ENCODE measurements at regions not wholly inside any gene's neighbourhood (a gene's known extent, or its start where the extent isn't known, plus 50 kb on each side); places are given as distances from the start of the nearest gene placed in this dataset.

GRCh38 chr15:69783211-69783610 lies 314.5 kb downstream of the TLE3 start:
- H3K9me2 ChIP-seq (replicated peaks; ENCODE audit: low read depth, low read length) = no peaks in the 10 kb centered on the region
- no peaks in the 10 kb centered on the region for H3K79me2 ChIP-seq (ENCODE audit: insufficient read depth, low read length)
- H3K9me3 ChIP-seq (ENCODE audit: insufficient read depth, low read depth, low read length) = no peaks in the 10 kb centered on the region
- no peaks in the 10 kb centered on the region for H3K36me3 ChIP-seq (ENCODE audit: insufficient read depth, low read length)
- no peak overlapping the region for H3K9ac ChIP-seq (ENCODE audit: low read depth, low read length, poor library complexity, severe bottlenecking)
- peaks cover 5% of the 10 kb centered on the region for H3K4me1 ChIP-seq (ENCODE audit: insufficient read depth, low read length, poor library complexity, severe bottlenecking)
- H3K4me2 ChIP-seq (ENCODE audit: low read depth, low read length, poor library complexity, severe bottlenecking) = no peak overlapping the region
- H3F3A ChIP-seq (ENCODE audit: low read depth) = no peaks in the 10 kb centered on the region
- H2AFZ ChIP-seq (ENCODE audit: low read length) = no peak overlapping the region
- no peak overlapping the region for H3K4me3 ChIP-seq (ENCODE audit: low read length, poor library complexity, severe bottlenecking)
- TF ChIP-seq EZH2phosphoT487 (IDR thresholded peaks at IDR 0.05; ENCODE audit: borderline replicate concordance) = no peak
- TF ChIP-seq, protein P1, sequence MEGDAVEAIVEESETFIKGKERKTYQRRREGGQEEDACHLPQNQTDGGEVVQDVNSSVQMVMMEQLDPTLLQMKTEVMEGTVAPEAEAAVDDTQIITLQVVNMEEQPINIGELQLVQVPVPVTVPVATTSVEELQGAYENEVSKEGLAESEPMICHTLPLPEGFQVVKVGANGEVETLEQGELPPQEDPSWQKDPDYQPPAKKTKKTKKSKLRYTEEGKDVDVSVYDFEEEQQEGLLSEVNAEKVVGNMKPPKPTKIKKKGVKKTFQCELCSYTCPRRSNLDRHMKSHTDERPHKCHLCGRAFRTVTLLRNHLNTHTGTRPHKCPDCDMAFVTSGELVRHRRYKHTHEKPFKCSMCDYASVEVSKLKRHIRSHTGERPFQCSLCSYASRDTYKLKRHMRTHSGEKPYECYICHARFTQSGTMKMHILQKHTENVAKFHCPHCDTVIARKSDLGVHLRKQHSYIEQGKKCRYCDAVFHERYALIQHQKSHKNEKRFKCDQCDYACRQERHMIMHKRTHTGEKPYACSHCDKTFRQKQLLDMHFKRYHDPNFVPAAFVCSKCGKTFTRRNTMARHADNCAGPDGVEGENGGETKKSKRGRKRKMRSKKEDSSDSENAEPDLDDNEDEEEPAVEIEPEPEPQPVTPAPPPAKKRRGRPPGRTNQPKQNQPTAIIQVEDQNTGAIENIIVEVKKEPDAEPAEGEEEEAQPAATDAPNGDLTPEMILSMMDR (conservative IDR thresholded peaks at IDR 0.05; ENCODE audit: low read length) = no peak
- H4K20me1 ChIP-seq (ENCODE audit: insufficient read depth, low read length, poor library complexity, severe bottlenecking) = no peaks in the 10 kb centered on the region
- no peaks in the 10 kb centered on the region for H3K27me3 ChIP-seq (ENCODE audit: insufficient read depth, low read length, poor library complexity, severe bottlenecking)

DNA sequence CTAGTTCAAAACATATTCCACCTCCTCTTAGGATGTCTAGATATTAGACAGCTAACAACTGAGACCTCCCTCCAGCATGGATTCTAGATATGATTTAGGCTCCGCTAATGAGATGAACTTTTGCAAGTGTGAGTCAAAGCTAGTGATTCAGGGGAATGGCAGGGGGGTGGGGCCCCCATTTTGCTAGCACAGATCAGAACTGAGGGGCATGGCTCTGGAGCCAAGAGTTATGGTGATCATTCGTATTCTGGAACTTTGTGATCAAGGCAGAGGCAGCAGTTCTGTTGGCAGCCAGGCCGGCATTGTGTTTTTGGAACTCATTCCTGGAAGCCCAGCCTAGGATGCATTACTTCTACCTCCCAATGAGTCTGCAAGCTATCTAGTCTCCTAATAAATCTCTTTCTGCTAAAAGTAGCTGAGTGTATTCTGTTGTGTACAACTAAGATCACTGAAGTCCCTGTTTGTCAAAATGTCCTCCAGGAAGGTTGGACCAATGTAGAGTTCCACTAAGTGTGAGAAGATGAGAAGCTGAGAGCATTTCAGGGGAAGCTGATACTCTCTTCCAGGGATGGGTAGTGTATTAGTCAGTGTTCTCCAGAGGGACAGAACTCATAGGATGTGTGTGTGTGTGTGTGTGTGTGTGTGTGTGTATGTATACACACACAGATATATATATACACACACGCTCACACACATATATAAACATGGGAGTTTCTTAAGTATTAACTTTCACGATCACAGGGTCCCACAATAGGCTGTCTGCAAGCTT lies 312.7 kb downstream of the TLE3 start:
- TF ChIP-seq EZH2phosphoT487 (IDR thresholded peaks at IDR 0.05; ENCODE audit: borderline replicate concordance) = no peak
- TF ChIP-seq, protein P1 (conservative IDR thresholded peaks at IDR 0.05; ENCODE audit: low read length) = no peak
- Histone ChIP-seq H3K9me3 (ENCODE audit: insufficient read depth, low read depth, low read length) (no peaks in the 10 kb centered on the region), H3K9me2 (replicated peaks; ENCODE audit: low read depth, low read length) (no peaks in the 10 kb centered on the region), H3K27me3 (ENCODE audit: insufficient read depth, low read length, poor library complexity, severe bottlenecking) (no peaks in the 10 kb centered on the region), H3K79me2 (ENCODE audit: insufficient read depth, low read length) (no peaks in the 10 kb centered on the region), H3F3A (ENCODE audit: low read depth) (no peaks in the 10 kb centered on the region), H3K9ac (ENCODE audit: low read depth, low read length, poor library complexity, severe bottlenecking) (no peak overlapping the region), H3K4me1 (ENCODE audit: insufficient read depth, low read length, poor library complexity, severe bottlenecking) (peaks cover 5% of the 10 kb centered on the region), H2AFZ (ENCODE audit: low read length) (no peak overlapping the region), H3K4me2 (ENCODE audit: low read depth, low read length, poor library complexity, severe bottlenecking) (no peak overlapping the region), H4K20me1 (ENCODE audit: insufficient read depth, low read length, poor library complexity, severe bottlenecking) (no peaks in the 10 kb centered on the region), H3K36me3 (ENCODE audit: insufficient read depth, low read length) (no peaks in the 10 kb centered on the region), H3K4me3 (ENCODE audit: low read length, poor library complexity, severe bottlenecking) (no peak overlapping the region)

DNA sequence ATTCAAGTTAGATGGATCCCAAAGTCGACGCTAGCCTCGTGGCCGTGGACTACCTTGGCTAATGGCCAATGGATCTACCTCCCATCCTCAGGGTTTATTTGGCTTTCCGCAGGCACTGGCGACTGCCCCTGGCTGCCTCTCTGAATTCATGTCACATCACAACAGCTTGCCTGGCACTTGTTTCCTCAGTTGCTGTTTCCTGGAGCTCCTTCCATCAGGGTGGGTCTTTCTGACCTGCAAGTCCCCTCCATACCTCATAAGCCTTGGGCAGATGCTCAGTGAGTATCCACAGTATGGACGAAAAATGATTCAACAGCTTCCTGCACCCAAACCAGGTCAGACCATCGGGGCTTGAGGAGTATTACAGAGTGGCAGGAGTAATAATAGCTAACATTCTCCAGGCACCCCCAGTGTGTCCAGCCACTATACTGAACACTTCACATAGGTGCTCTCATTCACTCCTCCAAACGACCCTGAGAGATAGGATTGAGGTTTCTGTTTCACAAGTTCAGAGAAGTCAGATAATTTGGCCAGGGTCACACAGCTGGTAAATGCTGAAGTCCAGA lies 311.5 kb downstream of the TLE3 start:
- Histone ChIP-seq H3K9ac (ENCODE audit: low read depth, low read length, poor library complexity, severe bottlenecking) (no peak overlapping the region), H3K4me3 (ENCODE audit: low read length, poor library complexity, severe bottlenecking) (no peak overlapping the region), H3K79me2 (ENCODE audit: insufficient read depth, low read length) (no peaks in the 10 kb centered on the region), H3K4me2 (ENCODE audit: low read depth, low read length, poor library complexity, severe bottlenecking) (no peak overlapping the region), H3K9me2 (replicated peaks; ENCODE audit: low read depth, low read length) (no peaks in the 10 kb centered on the region), H4K20me1 (ENCODE audit: insufficient read depth, low read length, poor library complexity, severe bottlenecking) (no peaks in the 10 kb centered on the region), H3K4me1 (ENCODE audit: insufficient read depth, low read length, poor library complexity, severe bottlenecking) (peaks cover 5% of the 10 kb centered on the region), H3F3A (ENCODE audit: low read depth) (no peaks in the 10 kb centered on the region), H3K9me3 (ENCODE audit: insufficient read depth, low read depth, low read length) (no peaks in the 10 kb centered on the region), H2AFZ (ENCODE audit: low read length) (no peak overlapping the region), H3K36me3 (ENCODE audit: insufficient read depth, low read length) (no peaks in the 10 kb centered on the region), H3K27me3 (ENCODE audit: insufficient read depth, low read length, poor library complexity, severe bottlenecking) (no peaks in the 10 kb centered on the region)
- TF ChIP-seq EZH2phosphoT487 (IDR thresholded peaks at IDR 0.05; ENCODE audit: borderline replicate concordance) = no peak
- TF ChIP-seq, protein P1 (conservative IDR thresholded peaks at IDR 0.05; ENCODE audit: low read length) = no peak

Data from Loucy (cell line).